ENCODE measurements at regions not wholly inside any gene's neighbourhood (a gene's known extent, or its start where the extent isn't known, plus 50 kb on each side); places are given as distances from the start of the nearest gene placed in this dataset.

- H3K36me3 ChIP-seq, result no peaks in the 10 kb centered on the region
- WGBS, result 87% methylated on average over 14 of the region's 14 CpGs
Measured at GRCh38 chr2:183253441-183254130, 129.3 kb downstream of the NUP35 start.

GRCh38 chr2:183255411-183255810 lies 131.2 kb downstream of the NUP35 start:
- Histone ChIP-seq H3K4me1 (no peaks in the 10 kb centered on the region), H3K27me3 (no peaks in the 10 kb centered on the region), H3K27ac (replicated peaks in 1 of 4) (no peak overlapping the region), H3K36me3 (no peaks in the 10 kb centered on the region), H3K4me3 (no peak overlapping the region), H3K9me3 (no peaks in the 10 kb centered on the region)
- 97% methylated on average over 2 of the region's 2 CpGs for WGBS
- intact Hi-C loops (cut with DNase I), result no loop called here
- no peak for TF ChIP-seq CTCF (IDR thresholded peaks at IDR 0.05)
- TF ChIP-seq POLR2AphosphoS5 (IDR thresholded peaks at IDR 0.05), result no peak
- no peak for TF ChIP-seq POLR2A (IDR thresholded peaks at IDR 0.05; ENCODE audit: low read depth)
- TF ChIP-seq EP300 (IDR thresholded peaks at IDR 0.05), result no peak
- DNase-seq (ENCODE audit: extremely low spot score), result no peak

More at GRCh38 chr2:183253441-183254130, 129.3 kb downstream of the NUP35 start:
- Histone ChIP-seq H3K27ac (replicated peaks in 1 of 4) (no peak overlapping the region), H3K9me3 (no peaks in the 10 kb centered on the region), H3K4me3 (no peak overlapping the region), H3K4me1 (no peaks in the 10 kb centered on the region), H3K27me3 (no peaks in the 10 kb centered on the region)
- TF ChIP-seq CTCF (IDR thresholded peaks at IDR 0.05), result no peak
- no peak for TF ChIP-seq POLR2A (IDR thresholded peaks at IDR 0.05; ENCODE audit: low read depth)
- TF ChIP-seq EP300 (IDR thresholded peaks at IDR 0.05), result no peak
- TF ChIP-seq POLR2AphosphoS5 (IDR thresholded peaks at IDR 0.05), result no peak
- intact Hi-C loops (cut with DNase I), result no loop called here
- no peak for DNase-seq (ENCODE audit: extremely low spot score)

GRCh38 chr2:183259921-183260320 lies 135.7 kb downstream of the NUP35 start:
- H3K27me3 ChIP-seq, result no peaks in the 10 kb centered on the region
- H3K4me3 ChIP-seq, result no peak overlapping the region
- 96% methylated on average over 1 of the region's 1 CpG for WGBS
- DNase-seq (ENCODE audit: extremely low spot score), result no peak
- H3K36me3 ChIP-seq, result no peaks in the 10 kb centered on the region
- intact Hi-C loops (cut with DNase I), result no loop called here
- H3K4me1 ChIP-seq, result no peaks in the 10 kb centered on the region
- no peak for TF ChIP-seq CTCF (IDR thresholded peaks at IDR 0.05)
- no peak for TF ChIP-seq POLR2A (IDR thresholded peaks at IDR 0.05; ENCODE audit: low read depth)
- no peak for TF ChIP-seq POLR2AphosphoS5 (IDR thresholded peaks at IDR 0.05)
- no peak for TF ChIP-seq EP300 (IDR thresholded peaks at IDR 0.05)
- H3K27ac ChIP-seq (replicated peaks in 1 of 4), result no peak overlapping the region
- H3K9me3 ChIP-seq, result peaks cover 0 to 5% (median 0%) of the 10 kb centered on the region in 4 donors

GRCh38 chr2:183260527-183260926 lies 136.3 kb downstream of the NUP35 start:
- 97% methylated on average over 28 of the region's 29 CpGs for WGBS
- H3K27me3 ChIP-seq, result no peaks in the 10 kb centered on the region
- TF ChIP-seq POLR2AphosphoS5 (IDR thresholded peaks at IDR 0.05) (no peak), POLR2A (IDR thresholded peaks at IDR 0.05; ENCODE audit: low read depth) (no peak), CTCF (IDR thresholded peaks at IDR 0.05) (no peak), EP300 (IDR thresholded peaks at IDR 0.05) (no peak)
- no peaks in the 10 kb centered on the region for H3K4me1 ChIP-seq
- H3K27ac ChIP-seq (replicated peaks in 1 of 4), result no peak overlapping the region
- DNase-seq (ENCODE audit: extremely low spot score), result no peak
- H3K4me3 ChIP-seq, result no peak overlapping the region
- no peaks in the 10 kb centered on the region for H3K36me3 ChIP-seq
- intact Hi-C loops (cut with DNase I), result no loop called here
- peaks cover 0 to 5% (median 0%) of the 10 kb centered on the region in 4 donors for H3K9me3 ChIP-seq

Measured in esophagus muscularis mucosa (tissue), 4 donors.